D341Med (cell line): ENCODE measurements at regions not wholly inside any gene's neighbourhood (a gene's known extent, or its start where the extent isn't known, plus 50 kb on each side); places are given as distances from the start of the nearest gene placed in this dataset.

Experiments
- DNase-seq: peaks from one replicate; pipeline ENCODE4 v3.0.0; 2012; ENCODE audit warnings: low spot score

DNA sequence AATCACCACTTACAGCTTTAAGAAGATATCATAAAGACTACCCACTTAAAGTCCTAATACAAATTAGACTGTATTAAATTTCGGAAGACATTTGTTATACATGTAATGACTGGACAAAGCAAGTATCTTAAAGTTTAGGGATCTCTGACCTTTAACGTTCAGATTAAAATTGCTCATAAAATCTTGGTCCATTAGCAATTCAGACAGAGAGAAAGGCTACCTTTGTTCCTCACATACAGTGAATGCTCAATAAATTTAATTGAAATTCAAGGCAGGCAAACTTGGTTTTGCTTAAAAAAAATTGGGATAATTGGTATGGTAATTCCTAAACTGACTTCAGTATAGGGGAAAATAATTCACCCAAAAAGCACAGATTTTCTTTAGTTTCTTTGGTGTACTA, 285.9 kb upstream of the EMCN start:
- DNase-seq = no peak

DNA sequence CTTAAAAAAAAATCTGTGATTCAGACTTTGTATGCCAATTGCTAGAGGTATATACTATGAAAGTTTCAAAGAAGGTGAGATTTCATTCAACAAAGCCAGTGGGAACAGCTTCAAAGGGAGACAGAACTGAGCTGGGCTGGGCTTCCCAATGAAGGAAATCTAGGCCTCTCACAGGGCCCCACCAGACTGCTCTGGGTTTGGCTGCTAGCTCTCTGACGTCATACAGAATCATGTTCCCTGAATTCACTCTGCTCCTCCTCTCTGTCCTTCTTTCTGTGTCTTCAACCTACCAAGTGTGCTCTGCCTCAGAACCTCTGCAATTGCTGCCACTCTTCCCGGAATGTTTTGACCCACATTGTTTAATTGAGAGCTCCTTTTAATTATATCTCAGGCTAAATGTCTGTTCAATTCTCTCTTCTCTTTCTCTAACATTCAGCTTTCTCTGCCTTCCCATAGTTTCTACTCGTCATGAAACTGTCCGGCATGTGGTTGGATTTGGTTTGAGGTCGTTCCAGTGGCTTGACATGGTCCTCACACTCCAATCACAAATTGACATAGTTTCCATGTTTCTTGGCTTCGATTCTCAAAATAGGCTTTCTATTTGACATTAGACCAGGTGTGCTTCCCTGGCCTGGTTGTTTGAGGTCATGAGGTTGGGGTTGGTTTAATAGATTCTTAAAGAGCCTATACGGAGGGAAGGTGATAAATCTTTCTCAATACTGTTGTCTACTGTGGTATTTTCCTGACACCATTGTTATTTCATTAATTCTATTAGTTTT, 282.1 kb upstream of the EMCN start:
- DNase-seq = no peak

DNA sequence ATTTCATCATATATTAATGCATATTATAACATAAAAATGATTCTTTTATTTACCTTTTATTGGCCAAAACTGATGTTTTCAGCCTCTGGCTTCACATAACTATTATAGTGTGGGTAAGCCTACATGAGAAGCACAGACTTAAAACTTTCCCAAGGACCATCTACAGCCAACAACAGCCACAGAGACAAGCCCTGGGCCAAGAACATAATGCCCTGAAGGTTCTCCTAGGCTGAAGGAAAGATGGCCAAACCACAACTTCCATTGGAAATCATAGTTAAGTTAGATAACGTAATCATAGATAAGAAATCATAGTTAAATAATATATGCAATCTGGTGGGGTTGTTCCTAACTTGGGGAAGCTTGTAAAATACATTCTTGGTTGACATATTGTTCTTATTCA, 280.0 kb upstream of the EMCN start:
- DNase-seq = no peak

DNA sequence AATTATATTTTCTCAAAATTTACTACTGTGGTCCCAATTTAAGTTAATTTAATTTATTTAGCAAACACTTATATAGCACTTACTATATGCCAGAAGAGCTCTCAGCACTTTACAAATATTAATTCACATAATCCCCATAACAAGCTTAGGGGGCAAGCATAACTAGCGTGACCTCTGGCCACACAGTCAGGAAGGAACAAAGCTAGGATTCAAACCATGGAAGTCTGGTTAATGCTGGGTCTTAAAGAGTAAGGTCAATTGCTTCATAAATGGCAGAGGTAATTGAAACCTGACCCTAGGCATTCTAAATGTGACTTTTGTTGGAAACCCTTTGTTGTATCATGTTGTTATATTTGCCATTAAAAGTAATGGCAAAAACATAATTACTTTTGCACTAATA, 279.5 kb upstream of the EMCN start:
- DNase-seq = no peak

DNA sequence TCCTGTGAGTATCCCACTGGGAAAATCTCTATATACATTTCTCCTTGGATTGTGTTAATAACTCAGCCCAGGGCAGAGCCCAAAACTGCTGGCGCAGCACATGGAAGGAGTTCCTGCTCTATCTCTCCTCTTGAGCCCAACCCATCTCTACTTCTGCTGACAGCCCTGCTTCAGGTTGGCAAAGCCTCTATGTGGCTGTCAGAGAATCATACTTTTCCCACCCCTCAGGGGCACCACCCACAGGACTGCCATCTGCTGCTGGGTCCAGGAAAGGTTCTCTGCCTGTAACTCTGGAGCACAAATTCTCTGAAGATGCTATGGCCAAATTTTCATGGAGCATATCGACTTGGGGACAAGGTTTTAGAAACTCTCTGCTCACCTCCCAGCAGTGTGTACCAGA, 278.5 kb upstream of the EMCN start:
- no peak for DNase-seq

DNA sequence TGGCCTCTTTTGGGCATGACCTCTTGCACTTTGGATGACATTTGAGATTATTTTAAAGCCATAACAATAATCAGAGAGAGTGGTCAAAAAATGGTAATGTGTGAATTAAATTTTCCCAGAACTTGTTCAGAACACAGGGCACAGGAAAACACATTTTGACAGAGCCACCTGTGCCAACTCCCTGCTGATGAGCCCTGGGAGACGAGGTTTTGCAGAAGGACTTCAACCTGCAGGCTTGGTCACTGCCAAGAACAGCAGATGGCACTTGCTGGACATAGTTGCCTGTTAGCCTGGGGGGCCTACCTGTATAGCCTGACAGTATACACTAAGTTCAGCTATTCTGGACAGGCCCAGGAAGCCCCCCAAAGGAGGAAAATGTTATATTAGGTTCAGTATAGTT, 277.8 kb upstream of the EMCN start:
- no peak for DNase-seq

DNA sequence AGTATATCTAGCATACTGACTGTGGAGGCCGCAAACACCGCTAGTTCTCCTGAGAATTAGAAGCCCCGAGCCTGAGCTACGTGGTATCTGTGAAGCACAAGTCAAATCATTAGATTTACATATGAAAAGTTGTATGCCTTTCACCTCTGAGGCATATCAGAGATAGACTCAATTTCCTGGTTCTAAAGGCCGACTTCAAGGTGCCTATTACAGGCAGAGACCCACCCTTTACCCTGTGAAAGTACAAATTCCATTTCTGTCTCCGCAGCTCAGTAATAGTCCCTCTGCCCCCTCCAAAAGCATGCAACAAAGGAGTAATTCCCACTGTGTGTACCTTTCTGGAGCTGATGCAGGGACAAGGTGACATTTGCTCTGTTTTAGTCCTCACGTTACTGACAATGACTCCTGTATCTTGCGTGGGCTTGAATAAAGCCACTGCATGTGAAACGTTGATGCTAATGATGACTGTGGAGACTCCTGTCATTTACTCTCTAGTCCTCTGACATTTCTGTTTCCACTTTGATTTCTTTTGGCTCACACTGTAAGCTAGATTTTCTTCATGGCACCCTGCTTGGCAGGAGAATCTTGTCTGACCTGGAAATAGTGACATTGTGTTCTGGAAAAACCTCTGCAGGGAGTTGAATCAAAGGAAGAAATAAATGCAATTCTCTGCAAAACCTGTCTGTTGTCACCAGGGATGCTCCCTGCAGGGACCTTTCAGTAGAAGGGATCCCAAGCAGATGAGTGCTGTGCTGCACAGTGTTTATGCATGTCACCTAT, 273.2 kb upstream of the EMCN start:
- no peak for DNase-seq

DNA sequence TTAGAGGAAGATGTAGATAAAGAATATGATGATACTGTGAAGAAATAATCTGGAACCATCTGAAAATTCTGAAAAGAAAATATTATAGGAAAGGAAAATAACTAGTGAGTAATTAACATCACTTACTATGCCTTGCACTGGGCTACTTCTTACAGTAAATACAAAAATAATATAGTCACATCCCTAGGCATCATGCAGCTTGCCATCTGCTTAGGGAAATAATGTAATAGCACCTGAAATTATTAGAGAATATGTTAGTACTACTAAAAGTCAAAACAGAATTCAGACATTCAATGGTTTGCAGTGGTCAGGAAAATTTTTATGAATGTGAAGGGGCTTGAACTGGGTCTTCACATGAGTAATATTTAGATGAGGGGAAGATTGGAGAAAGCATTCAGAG, 272.2 kb upstream of the EMCN start:
- DNase-seq = no peak

DNA sequence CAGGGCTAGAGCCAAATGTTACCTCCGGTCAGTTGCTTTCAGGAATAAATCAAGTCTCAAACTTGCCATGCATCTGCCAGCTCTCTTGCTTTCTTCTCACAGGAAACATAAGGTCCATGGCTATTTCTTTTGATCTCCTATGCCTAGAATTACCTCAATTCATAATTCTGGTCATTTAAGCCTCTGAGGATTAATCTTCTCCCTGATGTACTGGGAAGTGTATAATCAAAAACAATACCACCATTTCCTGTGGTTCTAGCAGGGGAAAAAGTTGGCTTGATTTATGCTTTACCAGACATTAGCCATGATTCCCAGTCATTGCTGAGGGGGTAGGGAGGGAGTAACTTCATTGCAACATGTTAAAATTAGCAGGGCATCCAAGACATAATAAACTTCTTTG, 268.7 kb upstream of the EMCN start:
- no peak for DNase-seq

DNA sequence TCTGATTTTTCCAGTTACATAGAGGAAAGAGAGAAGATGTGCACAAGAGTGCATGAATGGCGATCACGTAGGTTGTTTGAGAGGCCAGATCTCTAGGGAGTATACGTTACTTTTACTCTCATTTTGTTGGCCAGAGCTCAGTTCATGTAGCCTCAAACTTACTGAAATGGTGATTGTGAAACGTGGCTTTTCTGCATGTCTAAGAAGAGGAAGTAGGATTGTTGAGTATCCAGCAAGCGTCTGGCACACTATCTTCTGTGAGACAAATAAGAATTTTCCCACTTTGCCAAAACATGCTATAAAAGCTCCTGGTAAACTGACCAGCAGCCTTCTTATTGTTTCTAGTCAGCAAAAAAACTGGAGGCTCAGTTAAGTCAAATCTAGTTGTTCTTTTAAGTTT, 264.5 kb upstream of the EMCN start:
- DNase-seq = no peak

DNA sequence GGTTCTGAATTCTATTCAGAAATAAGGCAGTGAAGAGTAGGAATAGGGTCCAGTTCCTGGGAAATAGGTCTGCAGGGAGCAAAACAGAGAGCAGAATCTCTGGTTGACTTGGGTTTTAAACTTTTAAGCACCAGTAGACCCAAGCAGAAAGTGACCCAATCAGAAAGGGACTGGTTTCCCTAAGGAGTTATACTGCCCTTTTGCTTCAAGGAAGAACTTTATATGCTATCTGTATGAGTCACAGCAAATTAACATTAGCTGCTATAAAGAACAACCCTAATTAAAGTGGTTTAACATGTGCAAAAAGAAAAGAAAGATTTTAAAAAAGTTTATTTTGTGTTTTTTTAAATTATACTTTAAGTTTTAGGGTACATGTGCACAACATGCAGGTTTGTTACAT, 263.6 kb upstream of the EMCN start:
- no peak for DNase-seq

DNA sequence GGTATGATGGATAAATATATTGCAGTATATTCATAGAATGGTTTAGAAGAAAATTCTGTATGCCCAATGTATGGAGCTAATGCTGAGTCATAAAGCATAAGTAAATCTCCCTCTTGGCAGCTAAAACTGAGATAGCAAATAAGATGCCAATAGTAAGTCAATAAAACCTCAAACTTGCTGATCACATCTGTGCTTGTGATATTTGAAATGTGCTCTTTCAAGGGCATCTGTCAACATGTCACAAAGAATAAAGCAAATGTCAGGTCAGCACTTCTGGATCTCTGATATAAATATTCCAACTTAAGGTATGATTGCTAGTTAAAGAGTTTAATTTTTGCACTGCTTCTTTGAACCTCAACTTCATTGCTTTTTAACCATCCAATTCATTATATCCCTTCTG, 262.3 kb upstream of the EMCN start:
- no peak for DNase-seq

DNA sequence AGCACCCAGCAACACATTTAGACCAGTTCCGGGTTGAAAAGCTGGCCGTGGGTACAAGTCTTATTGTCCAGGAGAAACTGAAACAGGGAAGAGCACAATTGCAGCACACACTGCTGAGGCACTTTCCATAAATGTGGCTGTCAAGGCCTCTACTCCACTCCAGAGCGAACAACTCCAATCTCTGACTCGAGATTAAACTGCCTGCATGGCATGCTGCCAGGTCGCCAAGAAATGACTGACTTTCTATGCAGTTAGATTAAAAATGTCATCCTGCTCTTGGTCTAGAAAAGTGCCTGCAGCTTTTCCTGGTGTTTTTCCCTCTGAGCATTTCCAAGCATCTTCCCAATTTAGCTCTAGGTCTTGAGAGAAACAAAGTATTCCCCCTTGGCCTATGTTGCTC, 260.6 kb upstream of the EMCN start:
- no peak for DNase-seq

DNA sequence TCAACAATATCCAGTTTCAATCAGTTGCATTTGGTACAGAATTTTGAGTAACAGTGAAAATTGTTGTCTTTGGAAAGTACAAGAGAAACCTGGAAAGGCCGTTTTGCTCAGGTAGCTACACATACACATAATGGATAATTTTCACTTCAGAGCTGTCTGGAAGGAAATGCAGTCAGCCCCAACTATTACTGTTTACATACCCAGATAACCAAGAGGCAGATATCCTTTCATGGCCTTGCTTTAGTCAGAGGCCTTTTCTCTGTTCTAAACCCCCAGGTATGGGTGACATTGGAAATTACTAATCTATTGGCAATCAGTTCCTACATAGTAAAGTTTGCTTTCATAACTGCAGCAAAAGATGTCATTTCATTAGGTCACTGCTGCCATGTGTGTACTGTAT, 244.9 kb upstream of the EMCN start:
- DNase-seq = no peak

DNA sequence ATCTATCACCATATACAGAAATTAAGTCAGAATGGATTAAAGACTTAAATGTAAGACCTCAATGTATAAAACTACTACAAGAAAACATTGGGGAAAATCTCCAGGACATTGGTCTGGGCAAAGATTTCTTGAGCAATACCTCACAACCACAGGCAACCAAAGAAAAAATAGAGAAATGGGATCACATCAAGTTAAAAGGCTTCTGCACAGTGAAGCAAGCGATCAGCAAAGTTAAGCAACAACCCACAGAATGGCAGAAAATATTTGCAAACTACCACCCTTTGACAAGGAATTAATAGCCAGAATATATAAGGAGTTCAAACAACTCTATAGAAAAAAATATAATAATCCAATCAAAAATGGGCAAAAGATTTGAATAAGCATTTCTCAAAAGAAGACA, 236.9 kb upstream of the EMCN start:
- DNase-seq = no peak

DNA sequence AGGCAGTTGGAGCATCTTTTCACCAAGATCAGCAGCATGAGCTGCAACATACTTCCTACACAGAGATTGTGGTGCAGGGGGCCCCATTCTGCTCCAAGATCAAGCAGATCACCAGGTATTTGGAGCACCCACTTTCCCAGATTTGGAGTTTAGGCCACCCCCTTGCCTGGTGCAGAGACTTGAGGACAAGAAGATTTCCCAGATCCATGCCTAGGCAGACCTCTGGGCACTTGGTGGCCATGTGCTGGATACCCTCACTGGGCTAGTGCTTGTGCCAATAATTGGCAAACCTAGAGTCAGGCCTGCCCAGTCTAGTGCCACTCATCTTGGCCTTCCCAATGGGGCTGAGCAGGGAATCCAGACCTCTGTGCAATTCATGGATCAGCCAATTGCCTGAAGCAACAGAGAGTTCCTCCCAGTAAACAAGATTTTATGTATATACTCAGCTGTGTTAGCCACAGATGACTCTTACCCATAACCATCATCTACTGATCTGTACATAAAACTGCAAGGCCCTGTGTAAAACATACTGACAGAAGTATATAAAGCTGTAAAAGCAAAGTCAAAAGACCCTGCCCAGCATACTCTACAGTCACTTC, 228.4 kb upstream of the EMCN start:
- DNase-seq = no peak

DNA sequence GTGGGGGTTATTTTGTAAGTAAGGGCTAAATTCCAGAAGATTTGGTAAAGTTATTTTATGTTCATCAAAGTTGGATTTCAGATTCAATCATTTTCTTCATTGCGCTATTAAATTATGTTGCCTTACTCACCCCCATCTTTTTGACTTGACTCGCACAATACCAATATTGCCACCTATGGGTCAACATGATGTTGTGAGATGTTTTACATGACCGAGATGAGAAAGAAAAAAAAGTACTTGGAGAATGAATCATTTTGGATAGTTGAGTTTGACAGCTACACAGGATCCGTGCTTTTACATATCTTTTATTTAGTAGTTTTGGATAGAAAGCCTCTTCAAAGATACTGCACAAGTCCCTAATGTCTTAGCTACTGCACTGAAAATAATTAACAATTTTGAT, 224.2 kb upstream of the EMCN start:
- peak; percentile 24 for DNase-seq

DNA sequence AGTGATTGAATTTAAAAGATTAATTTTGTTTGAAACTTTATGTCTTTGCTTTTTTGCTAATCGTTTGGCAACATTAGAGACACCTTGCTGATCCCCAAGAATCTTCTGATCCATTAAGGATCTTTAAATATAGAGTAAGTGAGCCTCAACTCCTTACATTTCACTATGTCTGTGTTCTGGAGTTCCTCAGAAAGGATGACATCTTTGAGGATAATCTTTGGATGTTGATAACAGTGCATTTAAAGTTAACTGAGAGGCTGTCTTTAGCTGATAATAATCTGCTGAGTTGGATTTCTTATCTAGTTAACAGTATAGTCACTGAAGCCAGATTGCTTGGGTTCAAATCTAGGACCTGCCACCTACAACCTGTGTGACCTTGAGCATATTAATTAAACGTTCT, 221.6 kb upstream of the EMCN start:
- no peak for DNase-seq

DNA sequence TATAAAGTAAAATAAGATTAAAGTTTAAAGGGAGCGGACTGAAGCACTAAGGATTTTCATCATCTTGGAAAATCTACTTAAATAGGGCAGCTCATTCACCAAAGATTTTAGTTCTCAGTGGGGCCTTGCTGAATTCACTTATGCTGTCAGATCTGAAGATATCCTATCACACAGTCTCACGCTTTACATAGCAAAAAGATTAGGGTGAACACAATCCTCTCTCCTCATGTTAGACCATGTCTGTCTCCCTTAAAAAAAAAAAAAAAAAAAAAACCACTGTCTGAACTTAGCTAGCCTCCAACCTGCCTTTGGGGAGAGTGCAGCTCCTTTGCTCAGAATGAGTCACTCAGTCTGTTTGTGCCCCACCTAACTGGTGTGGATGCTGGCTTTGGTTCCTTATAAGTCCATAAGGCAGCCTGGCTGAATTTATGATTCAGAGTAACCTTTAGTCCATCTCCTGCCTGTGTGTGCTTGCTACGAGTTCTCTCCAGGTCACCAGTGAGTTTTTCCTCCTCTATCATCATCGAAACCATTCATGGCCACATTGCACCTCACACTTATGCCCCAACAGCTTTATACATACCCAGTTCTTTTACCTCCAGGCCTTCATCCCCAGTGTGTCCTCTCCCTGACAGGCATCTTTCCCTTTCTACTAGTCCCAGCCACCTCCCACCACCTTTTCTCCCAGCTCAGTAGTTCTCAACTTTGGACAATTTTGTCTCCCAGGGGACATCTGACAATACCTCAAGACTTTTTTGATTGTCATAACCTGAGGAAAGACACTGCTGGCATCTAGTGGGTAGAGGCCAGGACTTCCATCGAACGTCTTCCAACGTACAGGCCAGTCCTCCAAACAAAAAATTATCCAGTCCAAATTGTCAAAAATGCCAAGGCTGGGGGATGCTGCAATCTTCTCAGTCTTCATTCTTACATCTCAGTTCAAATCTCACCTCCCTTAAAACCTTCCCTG, 220.7 kb upstream of the EMCN start:
- DNase-seq = no peak

DNA sequence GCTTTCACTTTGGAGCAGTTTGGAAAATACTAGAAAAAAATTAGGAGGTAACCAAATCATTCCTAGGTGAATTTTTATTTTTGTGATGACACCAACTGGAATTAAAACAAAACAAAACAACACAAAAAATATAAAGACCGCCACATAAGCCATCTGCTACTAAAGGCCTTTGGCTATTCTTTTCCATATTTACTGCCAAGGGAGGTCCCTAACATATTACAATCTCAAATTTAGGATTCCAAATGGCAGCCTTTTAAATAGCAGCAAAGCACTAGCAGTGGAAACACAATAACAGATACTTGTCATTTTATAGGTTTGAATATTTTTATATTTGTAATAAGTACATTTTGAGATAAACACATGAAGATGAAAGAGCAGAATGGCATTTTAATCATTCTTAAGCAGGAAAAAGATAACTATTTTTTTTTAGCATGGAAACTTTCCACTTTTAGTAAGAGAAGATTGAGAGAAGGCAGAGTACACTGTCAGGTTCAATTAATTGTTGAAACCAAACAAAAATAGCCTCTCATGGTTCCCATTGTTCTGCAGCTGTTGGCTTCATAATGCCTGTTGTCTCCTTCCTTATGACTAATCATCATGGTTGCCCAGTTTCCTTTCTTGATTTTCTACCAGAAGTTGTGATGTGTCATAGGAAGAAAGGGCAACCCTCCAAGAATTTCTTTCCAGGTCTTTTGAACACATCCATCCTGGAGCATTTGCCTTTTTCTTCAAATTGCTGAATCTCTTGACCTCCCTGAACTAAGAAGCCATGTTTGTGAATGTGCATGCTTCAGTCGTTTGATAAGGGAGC, 219.0 kb upstream of the EMCN start:
- DNase-seq = no peak

DNA sequence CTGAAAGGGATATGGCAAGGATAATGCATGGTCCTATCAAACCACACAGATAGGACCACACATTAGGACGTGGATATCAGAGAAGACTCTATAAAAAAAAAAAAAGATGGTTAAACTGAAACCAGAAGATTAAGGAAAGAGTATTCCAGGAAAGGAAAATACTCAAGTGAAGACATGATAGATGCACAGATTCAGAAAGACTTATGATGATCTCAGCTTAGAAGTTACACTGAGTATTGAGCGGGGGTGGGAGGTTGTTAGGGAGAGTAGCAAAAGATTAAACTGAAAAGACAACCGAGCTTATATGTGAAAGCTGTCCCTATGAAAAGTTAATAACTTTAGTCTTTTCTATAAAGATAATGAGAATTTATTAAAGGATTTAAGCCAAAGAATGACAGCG, 211.0 kb upstream of the EMCN start:
- DNase-seq = no peak
